GM04503 (cell line): ENCODE measurements at regions not wholly inside any gene's neighbourhood (a gene's known extent, or its start where the extent isn't known, plus 50 kb on each side); places are given as distances from the start of the nearest gene placed in this dataset.
"Not testable (repeated sequence)": the region's sequence is repeated elsewhere in the genome, so short reads cannot be mapped to it uniquely, and the experiment has no call there.

Experiments used
- DNase-seq: peaks from one replicate; pipeline ENCODE4 v3.0.0-alpha.2; 2012; ENCODE audit warnings: low read depth

DNA sequence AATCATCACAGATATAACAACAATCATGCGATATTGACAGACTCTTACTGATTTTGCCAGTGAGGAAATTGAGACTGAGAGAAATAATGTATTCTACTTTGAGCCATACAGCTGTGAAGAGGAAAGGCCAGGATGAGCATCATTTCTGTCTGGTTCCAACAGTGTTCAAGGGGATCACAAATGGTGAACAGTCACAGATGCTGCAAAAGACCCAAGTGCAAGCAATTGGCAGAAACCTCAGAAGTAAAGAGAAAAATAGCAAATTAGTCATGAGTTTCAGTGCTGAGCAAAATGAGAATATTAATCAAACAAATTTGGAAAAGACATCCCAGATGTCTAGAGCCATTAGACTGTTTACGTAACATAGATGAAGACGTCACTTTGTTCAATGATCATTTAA, 114.1 kb downstream of the RAB38 start:
- no peak for DNase-seq

DNA sequence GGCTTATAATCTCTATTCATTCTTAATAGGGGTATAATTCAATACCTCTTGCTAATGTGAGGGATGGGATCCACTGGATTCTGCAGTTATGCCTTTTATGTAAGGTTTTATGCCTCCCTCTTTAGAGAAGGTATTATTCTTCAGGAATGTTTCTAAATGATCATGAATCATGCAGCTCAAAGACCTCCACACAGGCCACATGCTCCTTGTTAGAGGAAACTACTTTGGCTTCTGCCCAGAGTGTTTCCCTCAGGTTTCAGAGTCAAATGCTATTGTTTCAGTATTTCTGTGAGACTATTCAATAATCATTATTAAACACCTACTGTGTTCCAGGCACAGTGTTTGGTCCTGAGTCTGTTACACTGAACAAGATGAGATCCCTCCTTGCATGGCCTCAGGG, 115.9 kb downstream of the RAB38 start:
- DNase-seq = no peak

GRCh38 chr11:88051396-88051795, 123.8 kb downstream of the RAB38 start:
- peak; percentile 3 for DNase-seq

- DNase-seq = no peak
Measured at GRCh38 chr11:88050247-88050646, 125.0 kb downstream of the RAB38 start.

DNA sequence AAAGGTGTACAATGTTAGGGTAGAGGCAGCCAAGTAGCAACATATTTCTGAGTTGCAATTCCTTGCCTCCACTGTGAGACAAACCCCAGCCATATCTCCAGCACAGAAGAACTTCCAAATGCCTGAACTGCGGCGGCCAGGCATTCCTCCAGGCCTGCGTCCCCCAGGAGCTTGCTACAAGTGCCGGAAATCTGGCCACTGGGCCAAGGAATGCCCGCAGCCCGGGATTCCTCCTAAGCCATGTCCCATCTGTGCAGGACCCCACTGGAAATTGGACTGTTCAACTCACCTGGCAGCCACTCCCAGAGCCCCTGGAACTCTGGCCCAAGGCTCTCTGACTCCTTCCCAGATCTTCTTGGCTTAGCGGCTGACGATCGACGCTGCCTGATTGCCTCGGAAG, 130.0 kb downstream of the RAB38 start:
- DNase-seq = not testable (repeated sequence)

DNA sequence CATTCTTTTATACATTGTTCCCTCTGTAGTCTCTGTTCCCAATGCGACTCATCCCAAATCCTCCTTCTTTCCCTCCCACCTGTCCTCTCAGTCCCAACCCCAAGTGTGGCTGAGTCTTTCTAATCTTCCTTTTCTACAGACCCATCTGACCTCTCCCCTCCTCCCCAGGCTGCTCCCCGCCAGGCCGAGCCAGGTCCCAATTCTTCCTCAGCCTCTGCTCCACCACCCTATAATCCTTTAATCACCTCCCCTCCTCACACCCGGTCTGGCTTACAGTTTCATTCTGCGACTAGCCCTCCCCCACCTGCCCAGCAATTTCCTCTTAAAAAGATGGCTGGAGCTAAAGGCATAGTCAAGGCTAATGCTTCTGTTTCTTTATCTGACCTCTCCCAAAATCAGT, 130.6 kb downstream of the RAB38 start:
- DNase-seq = not testable (repeated sequence)

- no peak for DNase-seq
Measured at GRCh38 chr11:88043149-88043548, 132.1 kb downstream of the RAB38 start.

DNA sequence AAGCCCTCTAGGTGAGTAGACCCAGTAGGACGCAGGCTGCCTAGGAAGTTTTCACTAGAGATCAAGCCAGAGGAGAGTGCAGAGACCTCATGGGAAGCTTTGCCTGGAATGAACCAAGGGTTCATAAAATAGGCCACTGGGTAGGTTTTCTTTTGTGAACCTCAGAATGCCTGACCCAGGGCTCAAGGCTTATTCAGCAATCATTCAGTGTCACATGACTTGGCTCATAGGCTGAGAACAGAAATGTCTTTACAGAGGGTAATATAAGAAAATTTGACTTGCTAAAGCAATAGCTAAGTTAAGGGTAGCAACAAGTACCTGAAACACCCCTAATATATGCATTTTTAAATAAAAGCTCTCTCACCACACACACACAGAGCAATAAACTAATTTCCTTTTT, 132.6 kb downstream of the RAB38 start:
- DNase-seq = no peak

- DNase-seq = no peak
Measured at GRCh38 chr11:88042238-88042637, 133.0 kb downstream of the RAB38 start.

DNA sequence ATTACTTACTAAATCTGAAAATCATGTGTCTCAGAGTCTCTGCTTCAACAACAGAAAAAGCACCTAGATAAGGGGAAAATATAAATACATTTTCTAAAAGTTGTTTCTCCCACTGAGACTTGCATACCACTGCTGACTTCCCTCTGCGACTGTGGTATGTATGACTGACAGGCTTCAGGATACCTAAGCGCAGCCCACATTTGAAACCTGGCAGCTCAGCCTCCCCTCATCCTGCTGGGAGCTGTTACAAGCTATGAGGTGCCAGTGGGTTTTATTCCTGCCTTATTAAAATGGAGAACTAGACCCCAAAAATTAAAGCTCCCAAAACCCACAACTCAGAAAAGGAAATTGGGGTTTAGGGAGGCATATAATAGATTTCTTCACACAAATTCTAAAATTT, 133.6 kb downstream of the RAB38 start:
- no peak for DNase-seq

GRCh38 chr11:88040148-88040496, 135.1 kb downstream of the RAB38 start:
- DNase-seq = no peak

DNA sequence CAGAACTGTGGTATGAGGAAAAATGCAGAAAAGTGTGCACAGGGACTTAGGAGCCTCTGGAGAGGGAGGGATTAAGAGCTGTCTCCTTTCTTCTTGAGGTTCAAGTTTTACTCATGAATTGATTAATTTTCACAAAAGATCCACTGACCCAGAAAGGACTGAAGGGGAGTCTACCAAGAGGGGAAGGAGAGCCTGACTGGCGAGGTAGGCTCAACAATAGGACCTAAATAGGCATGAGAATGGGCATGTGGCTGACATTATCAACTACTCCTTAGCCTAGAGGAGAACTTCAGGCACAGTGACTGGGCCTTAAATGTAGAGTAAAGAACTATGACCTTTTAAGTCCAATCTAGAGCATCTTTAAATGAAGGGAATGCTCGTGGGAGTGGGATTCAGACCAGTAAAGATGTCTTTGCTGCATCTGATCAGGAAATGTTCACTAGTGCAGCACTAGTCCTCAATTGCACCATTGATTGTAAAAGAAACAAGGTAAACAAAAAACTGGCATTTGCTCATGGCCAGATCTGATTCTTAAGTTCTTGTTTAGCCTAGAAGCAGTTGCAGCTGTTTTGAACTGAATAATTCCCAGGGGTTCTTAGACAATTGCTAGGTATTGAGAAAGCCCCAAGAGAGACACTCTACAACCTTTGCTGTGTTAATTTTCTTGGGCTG, 135.6 kb downstream of the RAB38 start:
- DNase-seq = no peak

DNA sequence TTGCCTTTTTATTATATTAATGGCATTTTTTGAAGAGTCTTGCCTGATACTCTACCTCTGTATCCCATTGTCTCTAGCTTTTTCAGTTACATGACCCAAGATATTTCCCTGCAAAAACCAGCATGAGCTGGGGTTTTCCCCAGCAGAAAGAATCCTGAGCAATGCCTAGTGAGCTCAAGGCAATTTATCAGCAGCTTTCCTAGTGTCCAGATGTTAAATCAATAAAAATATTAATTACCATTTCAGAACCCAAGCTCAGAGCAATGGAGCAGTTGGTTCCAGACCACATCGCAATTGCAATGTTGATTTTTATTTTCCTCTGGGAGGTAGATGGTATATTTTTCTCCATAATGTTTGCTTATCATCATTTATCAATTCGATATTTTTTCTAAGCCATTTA, 137.2 kb downstream of the RAB38 start:
- no peak for DNase-seq

DNA sequence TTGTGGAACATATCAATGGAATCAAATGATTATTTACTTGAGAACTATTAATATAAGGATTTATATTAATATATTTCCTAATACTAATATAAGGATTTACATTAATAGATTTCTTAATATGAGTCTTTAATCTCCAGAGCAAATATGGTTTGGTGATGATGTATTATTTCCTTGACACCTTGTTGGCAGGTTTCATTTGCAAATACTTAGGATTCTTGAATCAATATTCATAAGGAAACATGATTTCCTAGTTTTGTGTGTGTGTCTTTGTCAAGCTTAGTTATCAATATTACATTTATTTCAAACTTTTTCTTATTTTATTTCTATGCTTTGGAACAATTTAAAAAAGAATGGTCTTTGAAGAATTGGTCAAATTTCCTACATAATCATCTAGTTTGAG, 138.5 kb downstream of the RAB38 start:
- DNase-seq = no peak

- DNase-seq = no peak
Measured at GRCh38 chr11:88035271-88035670, 140.0 kb downstream of the RAB38 start.

DNA sequence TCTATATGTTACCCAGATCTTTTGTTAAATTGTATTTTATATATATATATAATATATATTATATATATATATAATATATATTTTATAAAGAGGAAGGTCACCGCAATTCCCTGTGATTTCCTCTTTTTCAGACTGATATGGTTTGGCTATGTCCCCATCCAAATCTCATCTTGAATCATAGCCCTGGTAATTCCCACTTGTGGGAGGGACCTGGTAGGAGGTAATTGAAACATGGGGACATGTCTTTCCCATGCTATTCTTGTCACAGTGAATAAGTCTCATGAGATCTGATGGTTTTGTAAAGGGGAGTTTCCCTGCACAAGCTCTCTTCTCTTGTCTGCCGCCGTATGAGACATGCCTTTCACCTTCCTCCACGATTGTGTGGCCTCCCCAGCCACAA, 157.6 kb downstream of the RAB38 start:
- no peak for DNase-seq

DNA sequence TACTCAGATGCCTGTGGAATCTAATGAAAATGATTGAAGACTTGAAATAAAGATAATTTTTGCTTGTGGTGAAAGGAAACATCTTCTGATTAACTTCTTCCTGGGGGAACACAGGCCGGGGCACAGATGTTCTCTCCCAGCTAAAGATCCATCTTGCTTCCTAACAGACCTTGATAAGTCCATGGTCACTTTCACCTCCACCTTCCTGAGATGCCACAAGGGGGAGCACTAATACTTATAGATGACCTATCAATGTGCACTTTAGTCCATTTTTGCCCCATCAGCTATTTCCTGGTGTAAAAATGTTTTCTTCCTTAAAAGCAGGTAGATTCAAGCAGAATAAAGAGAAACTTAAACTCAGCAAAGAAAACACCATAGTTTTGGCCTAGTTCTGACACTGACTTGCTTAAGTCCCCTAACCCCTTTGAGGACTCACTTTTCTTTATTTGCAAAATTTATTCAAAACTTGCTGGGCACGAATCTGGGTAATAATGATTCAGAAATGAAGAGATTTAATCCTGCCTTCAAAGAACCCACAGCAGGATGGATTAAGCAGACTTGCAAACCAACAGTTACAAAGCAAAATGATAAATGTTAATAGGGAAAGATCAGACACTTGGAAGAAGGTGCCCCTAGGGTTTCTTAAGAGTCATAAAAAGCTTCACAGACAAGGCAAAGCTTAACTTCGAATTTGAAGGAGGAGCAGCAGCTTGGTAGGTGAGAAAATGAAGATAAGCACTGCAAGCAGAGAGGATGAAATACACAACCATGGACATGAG, 158.7 kb downstream of the RAB38 start:
- peak; percentile 32 for DNase-seq

DNA sequence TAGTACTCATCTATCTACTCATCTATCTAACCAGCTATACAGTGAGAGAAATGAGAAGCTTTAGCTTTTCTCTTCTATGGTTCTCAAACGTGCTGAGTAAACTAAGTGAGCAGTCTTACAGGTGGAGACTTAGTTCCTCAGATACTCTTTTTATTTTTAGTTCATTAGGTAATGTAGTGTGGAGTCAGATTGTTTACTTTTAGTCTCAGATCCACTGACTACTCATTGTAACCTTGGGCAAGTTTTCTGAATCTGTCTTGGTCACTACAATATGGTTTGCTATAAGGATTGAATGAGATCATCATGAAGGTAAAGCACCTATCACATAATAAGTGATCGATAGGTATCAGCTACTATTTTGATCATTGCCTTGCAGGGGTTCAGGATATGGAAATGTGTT, 160.1 kb downstream of the RAB38 start:
- no peak for DNase-seq

DNA sequence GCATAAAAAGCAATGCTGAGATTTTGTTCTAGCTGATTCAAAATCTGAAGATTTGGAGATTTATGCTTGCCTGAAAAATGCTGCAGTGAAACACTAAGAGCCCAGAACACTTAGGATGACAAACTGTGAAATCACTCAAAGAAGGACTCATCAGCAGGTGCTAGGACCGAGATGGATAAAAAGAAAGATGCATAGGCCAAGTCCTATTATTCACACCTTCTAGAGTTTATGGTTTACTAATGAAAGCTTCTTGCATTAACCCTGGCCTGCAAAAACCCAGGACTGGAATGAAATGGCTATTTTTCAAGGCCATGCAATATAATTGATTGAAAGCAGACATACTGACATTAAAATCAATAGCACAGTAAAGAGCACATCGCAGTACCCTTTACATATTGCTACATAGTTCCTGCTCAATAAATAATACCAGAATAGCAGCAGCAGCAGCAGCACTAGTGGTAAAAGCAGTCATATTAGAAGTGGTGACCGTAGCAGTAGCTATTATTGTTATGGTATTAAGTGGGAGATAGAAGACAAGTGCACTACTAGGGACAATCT, 161.7 kb downstream of the RAB38 start:
- DNase-seq = peak; percentile 3

GRCh38 chr11:88012456-88012855, 162.8 kb downstream of the RAB38 start:
- no peak for DNase-seq

GRCh38 chr11:87976009-87976408, 199.2 kb downstream of the RAB38 start:
- DNase-seq = no peak

GRCh38 chr11:87974797-87975196, 200.4 kb downstream of the RAB38 start:
- no peak for DNase-seq

DNA sequence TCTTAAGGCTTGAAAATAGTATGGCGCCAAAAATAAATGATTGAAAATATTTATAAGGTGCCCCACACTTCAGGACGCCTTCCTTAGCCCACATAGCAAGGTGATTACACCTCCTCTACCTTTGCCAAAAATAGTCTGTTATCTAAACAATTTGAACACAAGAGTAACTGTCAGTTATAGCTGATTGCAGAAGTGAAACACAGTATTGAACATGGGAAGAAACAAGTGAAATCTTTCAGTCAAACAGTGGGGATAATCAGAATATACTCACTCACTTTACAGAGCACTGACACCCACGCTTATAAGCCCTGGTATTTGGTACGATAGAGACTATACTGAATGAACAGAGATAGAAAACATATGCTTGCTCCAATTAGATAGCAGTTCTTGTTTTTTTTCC, 203.1 kb downstream of the RAB38 start:
- no peak for DNase-seq

GRCh38 chr11:87971354-87971753, 203.9 kb downstream of the RAB38 start:
- no peak for DNase-seq
